SK-N-SH (cell line): ENCODE measurements at regions not wholly inside any gene's neighbourhood (a gene's known extent, or its start where the extent isn't known, plus 50 kb on each side); places are given as distances from the start of the nearest gene placed in this dataset.
"Not testable (repeated sequence)": the region's sequence is repeated elsewhere in the genome, so short reads cannot be mapped to it uniquely, and the experiment has no call there.

Experiments
- CTCF ChIA-PET: fragments of 300-600, 350-600 bp; formaldehyde crosslinking; extraction: SDS; loops from one replicate; lab custom pipeline; 2021; lab: Yijun Ruan, JAX
- POLR2A ChIA-PET: fragments of 350-600 bp; sonication (Branson Sonifier 250); formaldehyde crosslinking; extraction: SDS; loops from one replicate; lab custom pipeline; 2020; ENCODE audit warnings: antibody characterized with exemption, inconsistent platforms; lab: Yijun Ruan, JAX
- DNase-seq: peaks from one replicate; pipeline ENCODE4 v3.0.0; 2012
- H2AFZ ChIP-seq: fragments of 200-600 bp; sonication (generic); 2 replicates; pipeline ENCODE4 v1.8.1; 2016; ENCODE audit warnings: antibody characterized with exemption, mild to moderate bottlenecking, low read depth
- H3F3A ChIP-seq: fragments of 200-600 bp; sonication (generic); replicated peaks from 2 replicates; pipeline ENCODE3; 2016; ENCODE audit warnings: antibody characterized with exemption, mild to moderate bottlenecking; ENCODE audit not compliant: insufficient read depth
- H3K27ac ChIP-seq, 2 experiments: fragments of 200-500 bp in 1 of 2; fragments of 200-600 bp in 1 of 2; sonication (Bioruptor generic) in 1 of 2; sonication (generic), shearing (Covaris generic) in 1 of 2; 2 replicates each; pipeline versions ENCODE4 v1.5.1 to v1.6.1; 2014 to 2016; ENCODE audit warnings: low read depth in 2 of 2, inconsistent platforms in 1 of 2, low read length in 1 of 2, mild to moderate bottlenecking in 1 of 2, mixed read lengths in 1 of 2
- H3K27me3 ChIP-seq: fragments of 200-600 bp; sonication (generic), shearing (Covaris generic); 2 replicates; pipeline ENCODE4 v1.6.1; 2016; ENCODE audit warnings: mixed run types; ENCODE audit not compliant: insufficient read depth
- H3K36me3 ChIP-seq, 2 experiments: fragments of 200-500 bp in 1 of 2; fragments of 200-600 bp in 1 of 2; sonication (Bioruptor generic) in 1 of 2; sonication (generic) in 1 of 2; replicated peaks in 1 of 2; 2 replicates each; pipeline versions ENCODE3 to v1.5.1; 2014 to 2016; ENCODE audit warnings: low read length in 1 of 2, mild to moderate bottlenecking in 1 of 2; ENCODE audit not compliant: insufficient read depth in 2 of 2, control insufficient read depth in 1 of 2
- H3K4me1 ChIP-seq, 2 experiments: fragments of 200-500 bp in 1 of 2; fragments of 200-600 bp in 1 of 2; sonication (Bioruptor generic) in 1 of 2; sonication (generic), shearing (Covaris generic) in 1 of 2; 2 replicates each; pipeline versions ENCODE4 v1.5.1 to v1.6.1; 2014 to 2016; ENCODE audit warnings: low read depth in 1 of 2, low read length in 1 of 2, mixed run types in 1 of 2; ENCODE audit not compliant: insufficient read depth in 2 of 2, control insufficient read depth in 1 of 2
- H3K4me2 ChIP-seq: fragments of 200-600 bp; sonication (generic), shearing (Covaris generic); 2 replicates; pipeline ENCODE4 v1.6.1; 2017; ENCODE audit warnings: mixed run types
- H3K4me3 ChIP-seq, 2 experiments: fragments of 200-500 bp in 1 of 2; fragments of 200-600 bp in 1 of 2; sonication (Bioruptor generic) in 1 of 2; sonication (generic), shearing (Covaris generic) in 1 of 2; 2 replicates each; pipeline versions ENCODE4 v1.5.1 to v1.8.1; 2014 to 2016; ENCODE audit warnings: low read depth in 2 of 2, inconsistent platforms in 1 of 2, low read length in 1 of 2, mild to moderate bottlenecking in 1 of 2, mixed read lengths in 1 of 2, moderate library complexity in 1 of 2
- H3K79me2 ChIP-seq: fragments of 200-600 bp; sonication (generic); 2 replicates; pipeline ENCODE4 v1.8.1; 2017; ENCODE audit warnings: mild to moderate bottlenecking; ENCODE audit not compliant: insufficient read depth
- H3K9ac ChIP-seq: fragments of 200-600 bp; sonication (generic); 2 replicates; pipeline ENCODE4 v1.6.1; 2017; ENCODE audit warnings: mixed run types
- H3K9me2 ChIP-seq: fragments of 200-600 bp; sonication (generic); 2 replicates; pipeline ENCODE4 v1.6.1; 2017; ENCODE audit warnings: mixed run types
- H3K9me3 ChIP-seq: fragments of 200-600 bp; sonication (generic); 2 replicates; pipeline ENCODE4 v1.6.1; 2017; ENCODE audit warnings: mixed run types, mild to moderate bottlenecking, moderate library complexity
- H4K20me1 ChIP-seq: fragments of 200-600 bp; sonication (generic); 2 replicates; pipeline ENCODE4 v1.6.1; 2017; ENCODE audit warnings: mild to moderate bottlenecking, mixed run types; ENCODE audit not compliant: insufficient read depth
- IRF3 ChIP-seq: fragments of 150-350 bp; IDR thresholded peaks from 2 replicates; pipeline ENCODE4 v1.6.1; 2016; ENCODE audit warnings: mild to moderate bottlenecking, low read depth, low read length
- NRF1 ChIP-seq: IDR thresholded peaks from 2 replicates; pipeline ENCODE4 v1.6.1; 2012; ENCODE audit warnings: low read depth, mild to moderate bottlenecking, low read length
- REST ChIP-seq: IDR thresholded peaks from 2 replicates; pipeline ENCODE4 v1.6.1; 2012; ENCODE audit warnings: mild to moderate bottlenecking, low read depth, low read length, moderate library complexity
- RFX5 ChIP-seq: IDR thresholded peaks from 2 replicates; pipeline ENCODE4 v1.6.1; 2012; ENCODE audit warnings: mild to moderate bottlenecking, improper control_type of control experiment, low read length
- SIN3A ChIP-seq: IDR thresholded peaks from 2 replicates; pipeline ENCODE4 v1.6.1; 2012; ENCODE audit warnings: low read depth, mild to moderate bottlenecking, low read length, moderate library complexity, borderline replicate concordance
- SMC3 ChIP-seq: IDR thresholded peaks from 2 replicates; pipeline ENCODE4 v1.6.1; 2012; ENCODE audit warnings: low read depth, low read length, improper control_type of control experiment
- USF1 ChIP-seq: IDR thresholded peaks from 2 replicates; pipeline ENCODE4 v1.4.0; 2012; ENCODE audit warnings: low read depth, borderline replicate concordance
- WGBS: methylation state at CpG from one replicate; pipeline ENCODE4 v1.1.6; 2017; ENCODE audit warnings: low lambda C conversion rate; 5-methylcytosine and 5-hydroxymethylcytosine counted together

- Histone ChIP-seq H3K9ac (no peak overlapping the region), H3K27me3 (no peaks in the 10 kb centered on the region), H3K36me3 (no peaks in the 10 kb centered on the region), H3K79me2 (no peaks in the 10 kb centered on the region), H3K4me2 (no peak overlapping the region), H3K27ac (no peak overlapping the region), H3K4me1 (no peaks in the 10 kb centered on the region), H2AFZ (no peak overlapping the region), H4K20me1 (no peaks in the 10 kb centered on the region), H3F3A (no peaks in the 10 kb centered on the region), H3K9me3 (no peaks in the 10 kb centered on the region), H3K4me3 (no peak overlapping the region), H3K9me2 (no peaks in the 10 kb centered on the region)
- WGBS = no CpG with 5 or more reads among the region's 17 CpGs
- ChIA-PET POLR2A (no interaction called here), CTCF (no interaction called here)
- TF ChIP-seq IRF3 = no peak
- TF ChIP-seq RFX5 = no peak
- TF ChIP-seq USF1 = no peak
- TF ChIP-seq NRF1 = no peak
- no peak for TF ChIP-seq SIN3A
- no peak for TF ChIP-seq SMC3
- TF ChIP-seq REST = no peak
- no peak for DNase-seq
Observed at GRCh38 chrY:11070250-11071113, 1542.8 kb downstream of the TSPY10 start.

- CTCF ChIA-PET, H3F3A ChIP-seq, H3K9ac ChIP-seq, H3K9me3 ChIP-seq, H3K4me2 ChIP-seq, H3K4me3 ChIP-seq, H3K4me1 ChIP-seq, POLR2A ChIA-PET, H3K36me3 ChIP-seq, H2AFZ ChIP-seq, H4K20me1 ChIP-seq, H3K27ac ChIP-seq, H3K9me2 ChIP-seq, H3K79me2 ChIP-seq, DNase-seq, H3K27me3 ChIP-seq: not testable (repeated sequence)
- 0% methylated on average over 1 of the region's 3 CpGs for WGBS
Observed at GRCh38 chrY:11085801-11086200, 1558.1 kb downstream of the TSPY10 start.

GRCh38 chrY:11097498-11097897 is 1569.8 kb downstream of the TSPY10 start:
- H3K36me3 ChIP-seq = not testable (repeated sequence)

GRCh38 chrY:11098419-11098818 is 1570.7 kb downstream of the TSPY10 start:
- H3F3A ChIP-seq, H4K20me1 ChIP-seq, CTCF ChIA-PET, H3K27me3 ChIP-seq, H3K4me1 ChIP-seq, H3K9me3 ChIP-seq, H2AFZ ChIP-seq, H3K27ac ChIP-seq, H3K79me2 ChIP-seq, POLR2A ChIA-PET, H3K36me3 ChIP-seq, H3K4me2 ChIP-seq, DNase-seq, H3K9ac ChIP-seq, H3K4me3 ChIP-seq, H3K9me2 ChIP-seq: not testable (repeated sequence)
- WGBS = 19% methylated on average over 13 of the region's 21 CpGs

More at GRCh38 chrY:11097498-11097897, 1569.8 kb downstream of the TSPY10 start:
- H3K9me2 ChIP-seq, H3K27me3 ChIP-seq, H3K9ac ChIP-seq, H4K20me1 ChIP-seq, H3K4me2 ChIP-seq, H3K9me3 ChIP-seq, H3K4me1 ChIP-seq, H3K4me3 ChIP-seq, H3K79me2 ChIP-seq, H3F3A ChIP-seq, DNase-seq, CTCF ChIA-PET, POLR2A ChIA-PET, H3K27ac ChIP-seq, H2AFZ ChIP-seq: not testable (repeated sequence)
- WGBS = 27% methylated on average over 10 of the region's 20 CpGs
